Glutamatergic neuron (in vitro differentiated cells): ENCODE measurements at regions not wholly inside any gene's neighbourhood (a gene's known extent, or its start where the extent isn't known, plus 50 kb on each side); places are given as distances from the start of the nearest gene placed in this dataset.

Experiments used
- DNase-seq: peaks from one replicate; pipeline ENCODE4 v3.0.0; 2022
- H3K27ac Mint-ChIP-seq: one replicate; pipeline ENCODE4 v1.8.0; 2020; ENCODE audit warnings: mild to moderate bottlenecking, mixed read lengths, inconsistent platforms; ENCODE audit not compliant: unreplicated experiment
- H3K27me3 Mint-ChIP-seq: one replicate; pipeline ENCODE4 v1.8.0; 2020; ENCODE audit warnings: mild to moderate bottlenecking, moderate library complexity, mixed read lengths, inconsistent platforms; ENCODE audit not compliant: unreplicated experiment
- H3K36me3 Mint-ChIP-seq: one replicate; pipeline ENCODE4 v1.8.0; 2020; ENCODE audit warnings: mild to moderate bottlenecking, mixed read lengths, inconsistent platforms; ENCODE audit not compliant: unreplicated experiment
- H3K4me1 Mint-ChIP-seq: one replicate; pipeline ENCODE4 v1.8.0; 2020; ENCODE audit warnings: mild to moderate bottlenecking, low read depth, mixed read lengths, inconsistent platforms; ENCODE audit not compliant: unreplicated experiment
- H3K4me3 Mint-ChIP-seq: one replicate; pipeline ENCODE4 v1.8.0; 2020; ENCODE audit warnings: mild to moderate bottlenecking, mixed read lengths, inconsistent platforms; ENCODE audit not compliant: unreplicated experiment
- H3K9me3 Mint-ChIP-seq: one replicate; pipeline ENCODE4 v1.8.0; 2020; ENCODE audit warnings: mild to moderate bottlenecking, moderate library complexity, mixed read lengths, inconsistent platforms; ENCODE audit not compliant: unreplicated experiment
- TF ChIP-seq, protein P1 (sequence below): fragments of 200-600 bp; sonication (generic); IDR thresholded peaks from one replicate; pipeline ENCODE4 v1.5.0; 2021; ENCODE audit not compliant: partially characterized antibody, unreplicated experiment

GRCh38 chr2:184268900-184269477 lies 329.3 kb upstream of the ZNF804A start:
- Mint-ChIP-seq H3K27me3 (no peaks in the 10 kb centered on the region), H3K36me3 (no peaks in the 10 kb centered on the region), H3K4me3 (no peak overlapping the region), H3K27ac (peak overlapping the region; percentile 57), H3K9me3 (no peaks in the 10 kb centered on the region), H3K4me1 (peaks cover 13% of the 10 kb centered on the region)
- no peak for DNase-seq
- TF ChIP-seq, protein P1, sequence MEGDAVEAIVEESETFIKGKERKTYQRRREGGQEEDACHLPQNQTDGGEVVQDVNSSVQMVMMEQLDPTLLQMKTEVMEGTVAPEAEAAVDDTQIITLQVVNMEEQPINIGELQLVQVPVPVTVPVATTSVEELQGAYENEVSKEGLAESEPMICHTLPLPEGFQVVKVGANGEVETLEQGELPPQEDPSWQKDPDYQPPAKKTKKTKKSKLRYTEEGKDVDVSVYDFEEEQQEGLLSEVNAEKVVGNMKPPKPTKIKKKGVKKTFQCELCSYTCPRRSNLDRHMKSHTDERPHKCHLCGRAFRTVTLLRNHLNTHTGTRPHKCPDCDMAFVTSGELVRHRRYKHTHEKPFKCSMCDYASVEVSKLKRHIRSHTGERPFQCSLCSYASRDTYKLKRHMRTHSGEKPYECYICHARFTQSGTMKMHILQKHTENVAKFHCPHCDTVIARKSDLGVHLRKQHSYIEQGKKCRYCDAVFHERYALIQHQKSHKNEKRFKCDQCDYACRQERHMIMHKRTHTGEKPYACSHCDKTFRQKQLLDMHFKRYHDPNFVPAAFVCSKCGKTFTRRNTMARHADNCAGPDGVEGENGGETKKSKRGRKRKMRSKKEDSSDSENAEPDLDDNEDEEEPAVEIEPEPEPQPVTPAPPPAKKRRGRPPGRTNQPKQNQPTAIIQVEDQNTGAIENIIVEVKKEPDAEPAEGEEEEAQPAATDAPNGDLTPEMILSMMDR, result no peak

GRCh38 chr2:184270660-184271059 lies 327.7 kb upstream of the ZNF804A start:
- Mint-ChIP-seq H3K27me3 (no peaks in the 10 kb centered on the region), H3K27ac (no peak overlapping the region), H3K4me1 (peaks cover 13% of the 10 kb centered on the region), H3K4me3 (no peak overlapping the region), H3K9me3 (no peaks in the 10 kb centered on the region), H3K36me3 (no peaks in the 10 kb centered on the region)
- no peak for DNase-seq
- TF ChIP-seq, protein P1, result no peak

DNA sequence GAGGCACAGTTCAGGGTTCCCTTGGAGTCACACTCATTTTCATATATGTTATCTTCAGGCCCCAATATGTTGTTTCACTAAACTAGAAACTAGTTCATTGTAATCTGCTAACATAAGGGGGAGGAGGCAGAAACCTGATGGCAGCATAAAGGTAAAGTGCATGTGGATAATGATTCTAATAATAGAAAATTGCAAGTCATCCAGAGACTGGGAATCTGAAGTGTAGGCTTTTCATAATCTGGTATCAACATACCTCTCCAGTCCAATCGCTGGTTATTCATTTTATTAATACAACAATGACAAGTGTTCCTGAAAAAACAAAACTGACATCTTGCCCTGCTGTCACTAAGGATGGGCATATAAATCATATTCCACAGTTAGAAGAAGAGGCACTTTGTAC lies 326.3 kb upstream of the ZNF804A start:
- no peak overlapping the region for H3K27ac Mint-ChIP-seq
- no peaks in the 10 kb centered on the region for H3K9me3 Mint-ChIP-seq
- DNase-seq, result no peak
- H3K4me3 Mint-ChIP-seq, result no peak overlapping the region
- H3K36me3 Mint-ChIP-seq, result no peaks in the 10 kb centered on the region
- H3K4me1 Mint-ChIP-seq, result peaks cover 13% of the 10 kb centered on the region
- TF ChIP-seq, protein P1, result no peak
- no peaks in the 10 kb centered on the region for H3K27me3 Mint-ChIP-seq

DNA sequence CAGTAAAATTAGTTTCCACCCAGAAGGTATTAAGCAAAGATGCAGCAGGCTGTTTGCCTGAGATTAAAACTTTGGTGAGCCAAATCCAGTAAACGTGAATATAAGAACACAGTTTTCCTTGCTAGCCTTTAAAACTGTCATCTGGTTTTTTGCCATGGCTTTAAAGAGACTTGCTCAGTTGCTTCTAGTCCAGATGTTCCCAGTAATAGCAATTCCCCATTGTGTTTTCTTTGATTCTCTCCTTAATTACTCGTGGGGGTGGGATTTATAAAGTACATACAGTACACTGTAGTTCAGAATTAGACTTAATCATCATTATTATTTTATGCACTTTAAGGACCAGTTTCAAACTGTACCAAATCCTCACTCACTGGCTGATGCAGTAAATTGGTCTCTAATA lies 303.5 kb upstream of the ZNF804A start:
- TF ChIP-seq, protein P1, result no peak
- Mint-ChIP-seq H3K27me3 (no peaks in the 10 kb centered on the region), H3K9me3 (no peaks in the 10 kb centered on the region), H3K27ac (no peak overlapping the region), H3K4me1 (no peaks in the 10 kb centered on the region), H3K36me3 (no peaks in the 10 kb centered on the region), H3K4me3 (no peak overlapping the region)
- DNase-seq, result no peak

DNA sequence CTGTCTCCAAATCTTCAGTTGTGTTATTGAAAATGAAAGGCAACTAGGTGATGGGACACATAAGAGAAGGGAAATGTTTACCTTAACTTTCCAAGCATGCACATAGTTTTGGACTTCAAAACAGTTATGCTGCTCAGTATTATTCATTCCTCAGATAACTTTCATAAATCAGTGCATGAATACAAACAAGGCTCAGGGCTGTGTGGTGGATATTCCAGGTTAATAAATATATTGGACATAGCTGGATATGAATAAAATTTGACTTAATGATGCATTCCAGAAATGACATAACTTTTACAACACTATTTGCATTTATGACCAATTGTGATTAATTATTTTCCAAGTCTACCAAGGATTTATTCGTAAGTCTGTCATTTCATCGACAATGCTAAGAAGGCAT lies 301.2 kb upstream of the ZNF804A start:
- Mint-ChIP-seq H3K27ac (no peak overlapping the region), H3K4me3 (no peak overlapping the region), H3K4me1 (no peaks in the 10 kb centered on the region), H3K9me3 (no peaks in the 10 kb centered on the region), H3K36me3 (no peaks in the 10 kb centered on the region), H3K27me3 (no peaks in the 10 kb centered on the region)
- DNase-seq, result no peak
- TF ChIP-seq, protein P1, result no peak
